Neutrophil (primary cell): ENCODE measurements at regions not wholly inside any gene's neighbourhood (a gene's known extent, or its start where the extent isn't known, plus 50 kb on each side); places are given as distances from the start of the nearest gene placed in this dataset.

Experiments
- H3K27ac ChIP-seq: fragments of 200-600 bp; sonication (generic); 2 replicates; pipeline ENCODE4 v1.5.1; 2016; ENCODE audit warnings: mild to moderate bottlenecking, moderate library complexity
- H3K27me3 ChIP-seq: fragments of 200-600 bp; sonication (generic); 2 replicates; pipeline ENCODE4 v1.6.0; 2016; ENCODE audit warnings: mild to moderate bottlenecking
- H3K36me3 ChIP-seq: fragments of 200-600 bp; sonication (generic); 2 replicates; pipeline ENCODE4 v1.5.1; 2017
- H3K4me1 ChIP-seq, 2 experiments: fragments of 200-600 bp in 1 of 2; sonication (generic) in 1 of 2; 1 replicate in 1 of 2; 2 replicates in 1 of 2; pipeline versions ENCODE4 v1.5.1 to v1.6.1; 2013 to 2016; ENCODE audit warnings: low read depth in 1 of 2, low read length in 1 of 2, mild to moderate bottlenecking in 1 of 2, moderate library complexity in 1 of 2; ENCODE audit not compliant: control insufficient read depth in 1 of 2, insufficient read depth in 1 of 2
- H3K4me3 ChIP-seq, 2 experiments: fragments of 200-600 bp in 1 of 2; sonication (generic) in 1 of 2; 1 replicate in 1 of 2; 2 replicates in 1 of 2; pipeline ENCODE4 v1.5.1; 2013 to 2016; ENCODE audit warnings: low read depth in 1 of 2, low read length in 1 of 2, mild to moderate bottlenecking in 1 of 2, moderate library complexity in 1 of 2
- H3K9me3 ChIP-seq: fragments of 200-600 bp; sonication (generic); 2 replicates; pipeline ENCODE4 v1.5.1; 2016
- CTCF ChIP-seq: fragments of 200-600 bp; sonication (generic); IDR thresholded peaks from 2 replicates; pipeline ENCODE4 v1.5.1; 2016; ENCODE audit warnings: antibody characterized with exemption

DNA sequence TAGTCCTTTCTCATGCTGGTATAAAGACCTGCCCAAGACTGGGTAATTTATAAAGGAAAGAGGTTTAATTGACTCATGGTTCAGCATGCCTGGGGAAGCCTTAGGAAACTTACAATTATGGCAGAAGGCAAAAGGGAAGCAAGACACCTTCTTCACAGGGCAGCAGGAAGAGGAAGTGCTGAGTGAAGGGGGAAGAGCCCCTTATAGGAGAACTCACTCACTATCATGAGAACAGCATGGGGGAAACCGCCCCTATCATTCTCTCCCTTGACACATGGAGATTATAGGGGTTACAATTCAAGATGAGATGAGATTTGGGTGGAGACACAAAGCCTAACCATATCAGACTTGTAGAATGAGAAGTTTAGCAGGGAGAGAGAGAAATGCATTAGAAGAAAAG is 373.3 kb upstream of the DIAPH2 start:
- Histone ChIP-seq H3K4me1 (no peaks in the 10 kb centered on the region), H3K36me3 (no peaks in the 10 kb centered on the region), H3K9me3 (no peaks in the 10 kb centered on the region), H3K27me3 (no peaks in the 10 kb centered on the region), H3K4me3 (no peak overlapping the region), H3K27ac (no peak overlapping the region)
- no peak for TF ChIP-seq CTCF

DNA sequence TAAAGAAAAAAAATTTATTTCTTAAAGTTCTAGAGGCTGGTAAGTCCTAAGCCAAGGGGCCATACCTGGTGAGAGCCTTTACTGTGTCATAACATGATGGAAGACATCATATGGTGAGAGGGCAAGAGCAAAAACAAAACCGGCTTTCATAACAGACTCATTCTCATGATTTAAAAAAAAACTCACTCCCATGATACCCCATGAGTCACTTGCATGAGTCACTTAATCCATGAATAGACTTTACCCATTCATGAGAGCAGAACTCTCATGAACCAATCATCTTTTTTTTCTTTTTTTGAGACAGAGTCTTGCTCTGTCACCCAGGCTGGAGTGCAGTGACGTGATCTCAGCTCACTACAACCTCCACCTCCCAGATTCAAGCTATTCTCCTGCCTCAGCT is 369.7 kb upstream of the DIAPH2 start:
- TF ChIP-seq CTCF, result no peak
- no peaks in the 10 kb centered on the region for H3K9me3 ChIP-seq
- H3K27ac ChIP-seq, result no peak overlapping the region
- H3K27me3 ChIP-seq, result no peaks in the 10 kb centered on the region
- H3K4me1 ChIP-seq, result no peaks in the 10 kb centered on the region
- no peak overlapping the region for H3K4me3 ChIP-seq
- no peaks in the 10 kb centered on the region for H3K36me3 ChIP-seq

DNA sequence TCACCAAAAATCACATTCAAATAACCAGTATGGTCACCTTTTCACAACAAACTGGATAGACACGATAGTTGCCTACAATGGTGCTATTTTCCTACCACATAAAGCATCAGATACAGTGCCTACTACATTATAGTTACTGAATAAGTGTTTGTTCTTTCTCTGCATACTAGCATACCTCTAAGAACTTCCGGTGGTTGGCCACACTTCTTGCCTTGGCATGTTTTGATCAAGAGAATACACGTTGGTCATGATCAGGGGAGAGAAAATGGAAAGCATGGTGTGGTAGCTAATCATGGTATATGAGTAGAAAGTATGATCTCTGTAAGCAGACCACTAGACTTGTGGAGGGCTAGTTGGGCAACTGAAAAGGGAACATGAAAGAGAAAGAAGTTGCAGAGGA is 322.8 kb upstream of the DIAPH2 start:
- no peak overlapping the region for H3K27ac ChIP-seq
- TF ChIP-seq CTCF, result no peak
- no peaks in the 10 kb centered on the region for H3K4me1 ChIP-seq
- no peaks in the 10 kb centered on the region for H3K36me3 ChIP-seq
- H3K27me3 ChIP-seq, result no peaks in the 10 kb centered on the region
- H3K4me3 ChIP-seq, result no peak overlapping the region
- H3K9me3 ChIP-seq, result no peaks in the 10 kb centered on the region

DNA sequence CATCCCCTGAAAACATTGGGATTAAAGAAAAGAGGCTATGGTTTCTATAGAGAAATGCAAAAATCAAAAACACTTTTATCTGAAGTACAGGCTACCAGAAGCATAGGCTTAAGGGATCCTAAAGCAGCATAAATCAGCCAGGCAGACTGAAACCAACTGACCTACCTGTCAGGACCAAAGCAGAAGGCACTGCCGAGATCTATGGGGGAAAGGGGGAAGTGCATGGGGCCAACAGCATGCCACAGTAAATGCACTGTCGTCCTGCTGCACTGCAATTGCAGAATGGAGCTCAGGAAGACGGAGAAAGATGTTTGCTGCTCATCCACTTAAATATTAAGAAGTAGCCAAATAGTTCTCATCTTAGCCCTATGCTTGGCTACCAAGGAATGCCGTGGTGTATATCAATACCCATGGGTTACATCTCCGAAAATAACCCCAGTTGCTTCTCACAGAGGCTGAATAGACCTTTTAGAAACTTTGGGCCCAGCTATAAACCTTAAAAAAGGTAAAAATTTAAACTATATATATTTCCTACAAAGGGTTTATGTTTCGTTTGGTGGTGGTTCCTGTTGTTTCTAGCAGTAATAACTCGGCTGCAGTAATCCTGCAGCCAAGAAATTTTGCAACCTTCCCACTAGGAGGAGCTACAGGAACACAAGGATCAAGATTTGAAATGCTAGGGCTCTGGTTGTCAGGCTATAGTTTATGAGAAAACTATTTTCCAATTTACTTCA is 312.2 kb upstream of the DIAPH2 start:
- H3K27me3 ChIP-seq, result no peaks in the 10 kb centered on the region
- H3K4me1 ChIP-seq, result peaks cover 0 to 5% of the 10 kb centered on the region in 2 experiments
- no peaks in the 10 kb centered on the region for H3K36me3 ChIP-seq
- no peak overlapping the region for H3K27ac ChIP-seq
- TF ChIP-seq CTCF, result no peak
- no peaks in the 10 kb centered on the region for H3K9me3 ChIP-seq
- H3K4me3 ChIP-seq, result no peak overlapping the region

GRCh38 chrX:96373047-96373355 is 311.6 kb upstream of the DIAPH2 start:
- Histone ChIP-seq H3K4me3 (no peak overlapping the region), H3K36me3 (no peaks in the 10 kb centered on the region), H3K9me3 (no peaks in the 10 kb centered on the region), H3K4me1 (peaks cover 0 to 5% of the 10 kb centered on the region in 2 experiments), H3K27ac (no peak overlapping the region), H3K27me3 (no peaks in the 10 kb centered on the region)
- no peak for TF ChIP-seq CTCF

GRCh38 chrX:96376266-96376665 is 308.4 kb upstream of the DIAPH2 start:
- H3K27me3 ChIP-seq, result no peaks in the 10 kb centered on the region

More at GRCh38 chrX:96376266-96376665, 308.4 kb upstream of the DIAPH2 start:
- no peaks in the 10 kb centered on the region for H3K9me3 ChIP-seq
- H3K4me1 ChIP-seq, result peaks cover 0 to 5% of the 10 kb centered on the region in 2 experiments
- no peak overlapping the region for H3K4me3 ChIP-seq
- H3K36me3 ChIP-seq, result no peaks in the 10 kb centered on the region
- TF ChIP-seq CTCF, result no peak
- H3K27ac ChIP-seq, result no peak overlapping the region
